CD8-positive, alpha-beta memory T cell (primary cell): ENCODE measurements at regions not wholly inside any gene's neighbourhood (a gene's known extent, or its start where the extent isn't known, plus 50 kb on each side); places are given as distances from the start of the nearest gene placed in this dataset.

Experiments
- CTCF ChIA-PET: fragments of 350-600 bp; sonication (Branson Sonifier 250); formaldehyde crosslinking; loops from one replicate; lab custom pipeline; 2021; ENCODE audit warnings: antibody characterized with exemption; lab: Charles Lee
- POLR2A ChIA-PET: fragments of 350-600 bp; sonication (Branson Sonifier 250); formaldehyde crosslinking; loops from one replicate; lab custom pipeline; 2021; ENCODE audit warnings: antibody characterized with exemption; lab: Charles Lee
- DNase-seq, 5 donors: peaks; one replicate each; pipeline versions ENCODE4 v3.0.0 to v3.0.0-alpha.2; 2020 to 2022; ENCODE audit warnings: mixed read lengths in 1 of 5
- H3K27ac ChIP-seq: one replicate; pipeline ENCODE4 v1.7.0; 2013; ENCODE audit warnings: low read depth, mild to moderate bottlenecking, low read length, moderate library complexity
- H3K27me3 ChIP-seq: 2 replicates; pipeline ENCODE4 v1.7.0; 2013; ENCODE audit warnings: low read length, mild to moderate bottlenecking; ENCODE audit not compliant: insufficient read depth, poor library complexity, severe bottlenecking
- H3K36me3 ChIP-seq: 2 replicates; pipeline ENCODE4 v1.7.0; 2013; ENCODE audit warnings: mild to moderate bottlenecking, low read length, moderate library complexity; ENCODE audit not compliant: insufficient read depth
- H3K4me1 ChIP-seq: 2 replicates; pipeline ENCODE4 v1.7.0; 2013; ENCODE audit warnings: mild to moderate bottlenecking, low read length, moderate library complexity; ENCODE audit not compliant: insufficient read depth
- H3K4me3 ChIP-seq: 2 replicates; pipeline ENCODE4 v1.7.0; 2013; ENCODE audit warnings: mild to moderate bottlenecking, low read length
- H3K9me3 ChIP-seq: 2 replicates; pipeline ENCODE4 v1.7.0; 2013; ENCODE audit warnings: mild to moderate bottlenecking, low read length
- H3K27ac Mint-ChIP-seq, 8 donors: one replicate each; pipeline ENCODE4 v1.8.0; 2020 to 2021; ENCODE audit warnings: mixed read lengths in 8 of 8, mild to moderate bottlenecking in 6 of 8, inconsistent platforms in 3 of 8, moderate library complexity in 3 of 8
- H3K27me3 Mint-ChIP-seq, 2 donors: one replicate each; pipeline ENCODE4 v1.8.0; 2020 to 2021; ENCODE audit warnings: mixed read lengths in 2 of 2, mild to moderate bottlenecking in 1 of 2, moderate library complexity in 1 of 2
- H3K36me3 Mint-ChIP-seq, 3 donors: one replicate each; pipeline ENCODE4 v1.8.0; 2020 to 2021; ENCODE audit warnings: mixed read lengths in 3 of 3, inconsistent platforms in 1 of 3, mild to moderate bottlenecking in 1 of 3
- H3K4me1 Mint-ChIP-seq, 3 donors: one replicate each; pipeline ENCODE4 v1.8.0; 2020 to 2021; ENCODE audit warnings: mixed read lengths in 3 of 3, inconsistent platforms in 1 of 3, mild to moderate bottlenecking in 1 of 3
- H3K4me3 Mint-ChIP-seq, 7 donors: one replicate each; pipeline ENCODE4 v1.8.0; 2020 to 2021; ENCODE audit warnings: mixed read lengths in 7 of 7, mild to moderate bottlenecking in 6 of 7, moderate library complexity in 4 of 7, inconsistent platforms in 2 of 7
- H3K9me3 Mint-ChIP-seq, 5 donors: one replicate each; pipeline ENCODE4 v1.8.0; 2020 to 2022; ENCODE audit warnings: mixed read lengths in 5 of 5, mild to moderate bottlenecking in 3 of 5, moderate library complexity in 2 of 5, inconsistent platforms in 1 of 5

GRCh38 chr4:122531038-122531437 lies 74.5 kb upstream of the IL2 start:
- Histone ChIP-seq H3K4me1 (no peaks in the 10 kb centered on the region), H3K27ac (no peak overlapping the region), H3K4me3 (no peak overlapping the region), H3K27me3 (no peaks in the 10 kb centered on the region), H3K36me3 (no peaks in the 10 kb centered on the region), H3K9me3 (no peaks in the 10 kb centered on the region)
- CTCF ChIA-PET: no interaction called here
- Mint-ChIP-seq H3K4me3 (no peak overlapping the region), H3K27me3 (no peaks in the 10 kb centered on the region), H3K9me3 (peaks cover 0 to 6% (median 0%) of the 10 kb centered on the region in 5 donors), H3K36me3 (peaks cover 0 to 2% (median 0%) of the 10 kb centered on the region in 3 donors), H3K27ac (peak overlapping the region in 1 of 8 donors; percentile 19), H3K4me1 (peaks cover 8 to 29% (median 16%) of the 10 kb centered on the region in 3 donors)
- no peak for DNase-seq
- POLR2A ChIA-PET: no interaction called here

- Mint-ChIP-seq H3K27me3 (peaks cover 0 to 1% of the 10 kb centered on the region in 2 donors), H3K27ac (no peak overlapping the region), H3K9me3 (peaks cover 5 to 12% (median 9%) of the 10 kb centered on the region in 5 donors), H3K36me3 (peaks cover 0 to 2% (median 0%) of the 10 kb centered on the region in 3 donors), H3K4me3 (no peak overlapping the region), H3K4me1 (peaks cover 3 to 19% (median 10%) of the 10 kb centered on the region in 3 donors)
- H3K27me3 ChIP-seq: no peaks in the 10 kb centered on the region
- H3K36me3 ChIP-seq: no peaks in the 10 kb centered on the region
- no peaks in the 10 kb centered on the region for H3K9me3 ChIP-seq
- no peak for DNase-seq
- H3K4me1 ChIP-seq: no peaks in the 10 kb centered on the region
- POLR2A ChIA-PET: no interaction called here
- CTCF ChIA-PET: no interaction called here
- H3K27ac ChIP-seq: no peak overlapping the region
- no peak overlapping the region for H3K4me3 ChIP-seq
Measured at GRCh38 chr4:122528879-122529278, 72.4 kb upstream of the IL2 start.

GRCh38 chr4:122525865-122526264 lies 69.3 kb upstream of the IL2 start:
- Histone ChIP-seq H3K36me3 (no peaks in the 10 kb centered on the region), H3K27ac (no peak overlapping the region), H3K4me3 (no peak overlapping the region), H3K4me1 (no peaks in the 10 kb centered on the region), H3K27me3 (no peaks in the 10 kb centered on the region), H3K9me3 (no peaks in the 10 kb centered on the region)
- no peak overlapping the region for H3K27ac Mint-ChIP-seq
- no peaks in the 10 kb centered on the region for H3K4me1 Mint-ChIP-seq
- POLR2A ChIA-PET: no interaction called here
- H3K4me3 Mint-ChIP-seq: no peak overlapping the region
- peaks cover 17 to 22% (median 18%) of the 10 kb centered on the region in 5 donors for H3K9me3 Mint-ChIP-seq
- no peak for DNase-seq
- peaks cover 1 to 5% of the 10 kb centered on the region in 2 donors for H3K27me3 Mint-ChIP-seq
- peaks cover 0 to 9% (median 0%) of the 10 kb centered on the region in 3 donors for H3K36me3 Mint-ChIP-seq
- CTCF ChIA-PET: no interaction called here

GRCh38 chr4:122524176-122524575 lies 67.7 kb upstream of the IL2 start:
- DNase-seq: no peak
- Mint-ChIP-seq H3K9me3 (peaks cover 17 to 26% (median 18%) of the 10 kb centered on the region in 5 donors), H3K27ac (no peak overlapping the region), H3K27me3 (peaks cover 1 to 8% of the 10 kb centered on the region in 2 donors), H3K4me1 (no peaks in the 10 kb centered on the region), H3K36me3 (peaks cover 0 to 14% (median 0%) of the 10 kb centered on the region in 3 donors), H3K4me3 (no peak overlapping the region)
- Histone ChIP-seq H3K4me3 (no peak overlapping the region), H3K36me3 (no peaks in the 10 kb centered on the region), H3K27ac (no peak overlapping the region), H3K9me3 (no peaks in the 10 kb centered on the region), H3K27me3 (no peaks in the 10 kb centered on the region), H3K4me1 (no peaks in the 10 kb centered on the region)
- POLR2A ChIA-PET: no interaction called here
- CTCF ChIA-PET: no interaction called here

GRCh38 chr4:122522944-122523343 lies 66.4 kb upstream of the IL2 start:
- H3K4me1 Mint-ChIP-seq: no peaks in the 10 kb centered on the region
- no peak for DNase-seq
- peaks cover 1 to 8% of the 10 kb centered on the region in 2 donors for H3K27me3 Mint-ChIP-seq
- no peak overlapping the region for H3K4me3 ChIP-seq
- H3K27ac Mint-ChIP-seq: no peak overlapping the region
- no peaks in the 10 kb centered on the region for H3K36me3 ChIP-seq
- no peak overlapping the region for H3K27ac ChIP-seq
- CTCF ChIA-PET: no interaction called here
- H3K9me3 ChIP-seq: no peaks in the 10 kb centered on the region
- no peaks in the 10 kb centered on the region for H3K4me1 ChIP-seq
- peaks cover 0 to 14% (median 0%) of the 10 kb centered on the region in 3 donors for H3K36me3 Mint-ChIP-seq
- H3K27me3 ChIP-seq: no peaks in the 10 kb centered on the region
- peaks cover 17 to 26% (median 18%) of the 10 kb centered on the region in 5 donors for H3K9me3 Mint-ChIP-seq
- H3K4me3 Mint-ChIP-seq: no peak overlapping the region
- POLR2A ChIA-PET: no interaction called here

GRCh38 chr4:122517345-122517744 lies 60.8 kb upstream of the IL2 start:
- H3K27me3 Mint-ChIP-seq: peaks cover 3 to 4% of the 10 kb centered on the region in 2 donors
- no peak overlapping the region for H3K27ac ChIP-seq
- H3K4me3 Mint-ChIP-seq: no peak overlapping the region
- H3K27ac Mint-ChIP-seq: no peak overlapping the region
- H3K4me3 ChIP-seq: no peak overlapping the region
- CTCF ChIA-PET: interaction anchor here (1.7 kb wide), 1 partner anchor 15 kb away, joined by 3 read pairs; no protein-coding TSS in a partner anchor
- H3K36me3 ChIP-seq: no peaks in the 10 kb centered on the region
- H3K9me3 Mint-ChIP-seq: peaks cover 0 to 8% (median 0%) of the 10 kb centered on the region in 5 donors
- no peaks in the 10 kb centered on the region for H3K27me3 ChIP-seq
- POLR2A ChIA-PET: no interaction called here
- DNase-seq: no peak
- peaks cover 0 to 5% (median 0%) of the 10 kb centered on the region in 3 donors for H3K36me3 Mint-ChIP-seq
- no peaks in the 10 kb centered on the region for H3K9me3 ChIP-seq
- H3K4me1 Mint-ChIP-seq: no peaks in the 10 kb centered on the region
- H3K4me1 ChIP-seq: no peaks in the 10 kb centered on the region

- Mint-ChIP-seq H3K4me1 (no peaks in the 10 kb centered on the region), H3K36me3 (peaks cover 0 to 5% (median 0%) of the 10 kb centered on the region in 3 donors), H3K4me3 (no peak overlapping the region), H3K27ac (no peak overlapping the region), H3K27me3 (peaks cover 3 to 5% of the 10 kb centered on the region in 2 donors), H3K9me3 (peaks cover 0 to 5% (median 0%) of the 10 kb centered on the region in 5 donors)
- Histone ChIP-seq H3K27me3 (no peaks in the 10 kb centered on the region), H3K4me3 (no peak overlapping the region), H3K36me3 (no peaks in the 10 kb centered on the region), H3K4me1 (no peaks in the 10 kb centered on the region), H3K27ac (no peak overlapping the region), H3K9me3 (no peaks in the 10 kb centered on the region)
- POLR2A ChIA-PET: no interaction called here
- DNase-seq: no peak
- CTCF ChIA-PET: no interaction called here
Measured at GRCh38 chr4:122516376-122516775, 59.9 kb upstream of the IL2 start.

GRCh38 chr4:122514671-122515070 lies 58.1 kb upstream of the IL2 start:
- H3K36me3 ChIP-seq: no peaks in the 10 kb centered on the region
- Mint-ChIP-seq H3K27ac (no peak overlapping the region), H3K9me3 (no peaks in the 10 kb centered on the region), H3K36me3 (no peaks in the 10 kb centered on the region), H3K4me3 (no peak overlapping the region), H3K4me1 (no peaks in the 10 kb centered on the region), H3K27me3 (peaks cover 0 to 6% of the 10 kb centered on the region in 2 donors)
- H3K9me3 ChIP-seq: no peaks in the 10 kb centered on the region
- no peak overlapping the region for H3K4me3 ChIP-seq
- no peak for DNase-seq
- H3K27ac ChIP-seq: no peak overlapping the region
- H3K4me1 ChIP-seq: no peaks in the 10 kb centered on the region
- CTCF ChIA-PET: no interaction called here
- POLR2A ChIA-PET: no interaction called here
- H3K27me3 ChIP-seq: no peaks in the 10 kb centered on the region
